HS-5 (cell line): ENCODE measurements at regions not wholly inside any gene's neighbourhood (a gene's known extent, or its start where the extent isn't known, plus 50 kb on each side); places are given as distances from the start of the nearest gene placed in this dataset.
"Not testable (repeated sequence)": the region's sequence is repeated elsewhere in the genome, so short reads cannot be mapped to it uniquely, and the experiment has no call there.

Experiments
- DNase-seq: peaks from one replicate; pipeline ENCODE4 v3.0.0-alpha.2; 2012; ENCODE audit warnings: low read depth

GRCh38 chr10:27344568-27345454 lies 104.2 kb upstream of the ACBD5 start:
- DNase-seq: no peak

GRCh38 chr10:27341001-27341400 lies 100.4 kb upstream of the ACBD5 start:
- no peak for DNase-seq

- not testable (repeated sequence) for DNase-seq
Measured at GRCh38 chr10:27335246-27335645, 94.6 kb upstream of the ACBD5 start.

- DNase-seq: no peak
Measured at GRCh38 chr10:27330074-27330473, 89.5 kb upstream of the ACBD5 start.

GRCh38 chr10:27328946-27329345 lies 88.3 kb upstream of the ACBD5 start:
- DNase-seq: no peak

- not testable (repeated sequence) for DNase-seq
Measured at GRCh38 chr10:27326748-27327147, 86.2 kb upstream of the ACBD5 start.

GRCh38 chr10:27319752-27320431 lies 79.3 kb upstream of the ACBD5 start:
- no peak for DNase-seq

- not testable (repeated sequence) for DNase-seq
Measured at GRCh38 chr10:27319139-27319538, 78.5 kb upstream of the ACBD5 start.

GRCh38 chr10:27315082-27315481 lies 74.5 kb upstream of the ACBD5 start:
- not testable (repeated sequence) for DNase-seq

GRCh38 chr10:27313586-27313985 lies 73.0 kb upstream of the ACBD5 start:
- not testable (repeated sequence) for DNase-seq

GRCh38 chr10:27312854-27313253 lies 72.3 kb upstream of the ACBD5 start:
- DNase-seq: no peak

GRCh38 chr10:27311809-27312208 lies 71.2 kb upstream of the ACBD5 start:
- DNase-seq: not testable (repeated sequence)

GRCh38 chr10:27298522-27298850 lies 57.9 kb upstream of the ACBD5 start:
- DNase-seq: not testable (repeated sequence)

GRCh38 chr10:27297844-27298521 lies 57.4 kb upstream of the ACBD5 start:
- DNase-seq: no peak

GRCh38 chr10:27296285-27296684 lies 55.7 kb upstream of the ACBD5 start:
- not testable (repeated sequence) for DNase-seq

- DNase-seq: not testable (repeated sequence)
Measured at GRCh38 chr10:27291253-27291895, 50.8 kb upstream of the ACBD5 start.
